ENCODE measurements at regions not wholly inside any gene's neighbourhood (a gene's known extent, or its start where the extent isn't known, plus 50 kb on each side); places are given as distances from the start of the nearest gene placed in this dataset.

DNA sequence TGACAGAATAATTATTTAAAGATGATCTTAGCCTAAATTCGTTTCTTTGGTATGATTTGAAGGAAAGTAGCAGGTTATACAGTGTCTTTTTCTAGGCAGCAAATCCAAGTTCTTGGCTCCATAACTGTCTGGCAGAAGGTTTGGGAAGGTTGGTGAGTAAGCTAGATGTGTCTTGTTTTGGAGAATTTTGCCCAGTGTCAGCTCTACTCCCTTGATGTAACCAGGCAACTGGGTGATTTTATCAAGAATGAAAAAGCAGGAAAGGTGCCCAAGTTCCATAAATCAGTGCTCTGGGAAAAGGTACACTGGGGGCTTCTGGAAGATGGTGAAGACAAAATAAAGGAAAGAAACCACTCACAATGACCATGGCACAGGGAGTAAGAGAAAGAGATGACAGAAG, 71.5 kb upstream of the USP47 start:
- TF ChIP-seq CTCF (conservative IDR thresholded peaks at IDR 0.05; ENCODE audit: low read depth in 2 of 2) (no peak), EZH2phosphoT487 (IDR thresholded peaks at IDR 0.05; ENCODE audit: unreplicated experiment) (no peak), EZH2 (IDR thresholded peaks at IDR 0.05; ENCODE audit: low read depth, unreplicated experiment) (no peak), POLR2AphosphoS5 (IDR thresholded peaks at IDR 0.05; ENCODE audit: low read depth) (no peak), NANOG (IDR thresholded peaks at IDR 0.05; ENCODE audit: borderline replicate concordance) (no peak), REST (IDR thresholded peaks at IDR 0.05; ENCODE audit: unreplicated experiment) (no peak)
- TF ChIP-seq, protein P1, sequence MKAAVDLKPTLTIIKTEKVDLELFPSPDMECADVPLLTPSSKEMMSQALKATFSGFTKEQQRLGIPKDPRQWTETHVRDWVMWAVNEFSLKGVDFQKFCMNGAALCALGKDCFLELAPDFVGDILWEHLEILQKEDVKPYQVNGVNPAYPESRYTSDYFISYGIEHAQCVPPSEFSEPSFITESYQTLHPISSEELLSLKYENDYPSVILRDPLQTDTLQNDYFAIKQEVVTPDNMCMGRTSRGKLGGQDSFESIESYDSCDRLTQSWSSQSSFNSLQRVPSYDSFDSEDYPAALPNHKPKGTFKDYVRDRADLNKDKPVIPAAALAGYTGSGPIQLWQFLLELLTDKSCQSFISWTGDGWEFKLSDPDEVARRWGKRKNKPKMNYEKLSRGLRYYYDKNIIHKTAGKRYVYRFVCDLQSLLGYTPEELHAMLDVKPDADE (IDR thresholded peaks at IDR 0.05) = no peak
